Fibroblast of lung (primary cell): ENCODE measurements at regions not wholly inside any gene's neighbourhood (a gene's known extent, or its start where the extent isn't known, plus 50 kb on each side); places are given as distances from the start of the nearest gene placed in this dataset.

Experiments used
- DNase-seq, 2 donors: peaks; one replicate each; pipeline versions ENCODE4 v3.0.0 to v3.0.0-alpha.2; 2010; ENCODE audit warnings: low read depth in 2 of 2
- H2AFZ ChIP-seq: 2 replicates; pipeline ENCODE4 v1.5.1; 2012; ENCODE audit warnings: low read length, control low read depth, inconsistent platforms
- H3K27ac ChIP-seq: 2 replicates; pipeline ENCODE4 v1.5.1; 2011; ENCODE audit warnings: low read length, control low read depth; ENCODE audit not compliant: insufficient read depth
- H3K27me3 ChIP-seq: 2 replicates; pipeline ENCODE4 v1.5.1; 2011; ENCODE audit warnings: mild to moderate bottlenecking, low read length; ENCODE audit not compliant: control insufficient read depth, insufficient read depth
- H3K36me3 ChIP-seq: 2 replicates; pipeline ENCODE4 v1.5.1; 2011; ENCODE audit warnings: low read length; ENCODE audit not compliant: control insufficient read depth, insufficient read depth
- H3K4me1 ChIP-seq: 2 replicates; pipeline ENCODE4 v1.5.1; 2011; ENCODE audit warnings: low read length; ENCODE audit not compliant: control insufficient read depth, insufficient read depth; ENCODE audit errors: extremely low read depth
- H3K4me2 ChIP-seq: 2 replicates; pipeline ENCODE4 v1.5.1; 2011; ENCODE audit warnings: low read length, control low read depth; ENCODE audit not compliant: insufficient read depth; ENCODE audit errors: extremely low read depth
- H3K4me3 ChIP-seq, 4 experiments: fragments of 200-600 bp in 1 of 4; sonication (generic) in 1 of 4; replicated peaks in 1 of 4; 2 replicates each; pipeline ENCODE4 v1.5.1; 2011 to 2016; ENCODE audit warnings: low read length in 4 of 4, low read depth in 3 of 4, mild to moderate bottlenecking in 3 of 4, control low read depth in 2 of 4, inconsistent platforms in 1 of 4, mixed read lengths in 1 of 4; ENCODE audit not compliant: insufficient read depth in 1 of 4; ENCODE audit errors: control extremely low read depth in 1 of 4
- H3K79me2 ChIP-seq: 2 replicates; pipeline ENCODE4 v1.5.1; 2012; ENCODE audit warnings: mild to moderate bottlenecking, low read length, inconsistent platforms; ENCODE audit not compliant: control insufficient read depth, insufficient read depth
- H3K9ac ChIP-seq: 2 replicates; pipeline ENCODE4 v1.5.1; 2011; ENCODE audit warnings: mild to moderate bottlenecking, low read length, control low read depth; ENCODE audit not compliant: insufficient read depth
- H3K9me3 ChIP-seq: 2 replicates; pipeline ENCODE4 v1.5.1; 2012; ENCODE audit warnings: low read depth, low read length; ENCODE audit not compliant: control insufficient read depth, insufficient read depth
- H4K20me1 ChIP-seq: 2 replicates; pipeline ENCODE4 v1.5.1; 2011; ENCODE audit warnings: low read length; ENCODE audit not compliant: control insufficient read depth, insufficient read depth; ENCODE audit errors: extremely low read depth
- CTCF ChIP-seq, 2 donors: IDR thresholded peaks in 1 of 2; conservative IDR thresholded peaks in 1 of 2; 1 replicate in 1 of 2; 2 replicates in 1 of 2; pipeline ENCODE4 v1.5.1; 2011 to 2012; ENCODE audit warnings: low read length in 2 of 2, control low read depth in 1 of 2, inconsistent platforms in 1 of 2, low read depth in 1 of 2, mild to moderate bottlenecking in 1 of 2
- EZH2 ChIP-seq: IDR thresholded peaks from 2 replicates; pipeline ENCODE4 v1.5.1; 2012; ENCODE audit warnings: low read length, control low read depth, mild to moderate bottlenecking; ENCODE audit errors: missing control alignments

- no peaks in the 10 kb centered on the region for H3K27me3 ChIP-seq
- H3K36me3 ChIP-seq, result no peaks in the 10 kb centered on the region
- TF ChIP-seq EZH2 (no peak), CTCF (conservative IDR thresholded peaks at IDR 0.05 in 1 of 2, IDR thresholded peaks at IDR 0.05 in 1 of 2; ENCODE audit: low read depth in 1 of 2, low read length in 2 of 2) (no peak)
- no peaks in the 10 kb centered on the region for H3K4me1 ChIP-seq
- no peak overlapping the region for H3K4me3 ChIP-seq
- H3K4me2 ChIP-seq, result no peak overlapping the region
- no peak overlapping the region for H2AFZ ChIP-seq
- no peaks in the 10 kb centered on the region for H3K9me3 ChIP-seq
- no peak for DNase-seq
- no peak overlapping the region for H3K27ac ChIP-seq
- H4K20me1 ChIP-seq, result no peaks in the 10 kb centered on the region
- H3K79me2 ChIP-seq, result no peaks in the 10 kb centered on the region
- no peak overlapping the region for H3K9ac ChIP-seq
Observed at GRCh38 chr6:169906688-169907418, 155.4 kb downstream of the ERMARD start.

DNA sequence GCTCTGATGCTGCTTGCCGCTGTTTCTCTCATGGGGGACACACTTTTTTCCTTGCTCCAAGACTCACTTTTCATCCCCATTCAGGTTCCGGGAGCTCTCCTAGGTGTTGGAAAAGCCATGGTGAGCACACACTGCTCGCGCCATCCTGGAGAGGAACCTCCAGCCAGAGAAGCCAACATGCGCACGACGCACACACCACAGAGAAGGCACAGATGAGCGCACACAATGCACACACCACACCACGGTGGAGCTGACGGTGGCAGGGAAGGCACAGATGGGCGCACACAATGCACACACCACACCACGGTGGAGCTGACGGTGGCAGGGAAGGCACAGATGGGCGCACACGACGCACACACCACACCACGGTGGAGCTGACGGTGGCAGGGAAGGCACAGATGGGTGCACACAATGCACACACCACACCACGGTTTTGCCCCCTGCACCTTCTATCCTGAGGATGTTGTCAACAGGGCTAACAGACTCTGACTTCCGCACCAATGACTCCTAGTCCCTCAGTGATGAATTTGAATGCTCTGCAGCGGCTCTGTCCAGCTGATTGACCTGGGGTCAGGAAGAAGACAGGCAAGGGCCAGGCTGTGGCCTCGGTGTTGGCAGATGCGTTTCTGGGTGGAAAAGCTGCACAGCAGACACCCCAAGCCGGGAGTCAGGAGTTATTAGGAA lies 154.7 kb downstream of the ERMARD start:
- Histone ChIP-seq H2AFZ (no peak overlapping the region), H3K79me2 (no peaks in the 10 kb centered on the region), H3K4me2 (no peak overlapping the region), H3K4me3 (no peak overlapping the region), H3K9me3 (no peaks in the 10 kb centered on the region), H3K4me1 (no peaks in the 10 kb centered on the region), H3K9ac (no peak overlapping the region), H4K20me1 (no peaks in the 10 kb centered on the region), H3K27me3 (no peaks in the 10 kb centered on the region), H3K27ac (no peak overlapping the region), H3K36me3 (no peaks in the 10 kb centered on the region)
- no peak for DNase-seq
- no peak for TF ChIP-seq CTCF (conservative IDR thresholded peaks at IDR 0.05 in 1 of 2, IDR thresholded peaks at IDR 0.05 in 1 of 2; ENCODE audit: low read depth in 1 of 2, low read length in 2 of 2)
- no peak for TF ChIP-seq EZH2

GRCh38 chr6:169905041-169905807 lies 153.8 kb downstream of the ERMARD start:
- H3K27ac ChIP-seq, result no peak overlapping the region
- H3K36me3 ChIP-seq, result no peaks in the 10 kb centered on the region
- DNase-seq, result peak; percentile 71 to 75
- H3K4me2 ChIP-seq, result no peak overlapping the region
- no peaks in the 10 kb centered on the region for H3K4me1 ChIP-seq
- no peaks in the 10 kb centered on the region for H3K27me3 ChIP-seq
- TF ChIP-seq EZH2, result no peak
- TF ChIP-seq CTCF (conservative IDR thresholded peaks at IDR 0.05 in 1 of 2, IDR thresholded peaks at IDR 0.05 in 1 of 2; ENCODE audit: low read depth in 1 of 2, low read length in 2 of 2), result no peak
- H3K9me3 ChIP-seq, result no peaks in the 10 kb centered on the region
- no peak overlapping the region for H3K9ac ChIP-seq
- H3K79me2 ChIP-seq, result no peaks in the 10 kb centered on the region
- H4K20me1 ChIP-seq, result no peaks in the 10 kb centered on the region
- H3K4me3 ChIP-seq, result no peak overlapping the region
- H2AFZ ChIP-seq, result no peak overlapping the region
